ENCODE measurements at regions not wholly inside any gene's neighbourhood (a gene's known extent, or its start where the extent isn't known, plus 50 kb on each side); places are given as distances from the start of the nearest gene placed in this dataset.

GRCh38 chr18:8962192-8962779 is 140.2 kb upstream of the NDUFV2 start:
- no peak overlapping the region for H3K4me2 ChIP-seq (ENCODE audit: insufficient read depth, low read length)
- dilution Hi-C loops (cut with MboI; ENCODE audit: extremely low pct_ligation_motif_present, low sequenced_read_pairs) (no loop called here), intact Hi-C loops (cut with micrococcal nuclease) (no loop called here)
- TF ChIP-seq GATA2 (IDR thresholded peaks at IDR 0.05; ENCODE audit: insufficient read depth, insufficient read length, low read depth, low read length) (no peak), POLR2A (IDR thresholded peaks at IDR 0.05; ENCODE audit: low read depth, low read length) (no peak)
- H4K20me1 ChIP-seq (replicated peaks; ENCODE audit: control insufficient read depth, extremely low read depth, insufficient read depth, low read length), result no peaks in the 10 kb centered on the region
- no peaks in the 10 kb centered on the region for H3K9me3 ChIP-seq (replicated peaks; ENCODE audit: control insufficient read depth, insufficient read depth, low read length)
- H3K4me1 ChIP-seq (ENCODE audit: control insufficient read depth, extremely low read depth, insufficient read depth, low read length), result no peaks in the 10 kb centered on the region
- ChIA-PET CTCF (interaction anchor here (0.5 to 1.6 kb wide), 4 partner anchors 11 to 1761 kb away, joined by 3 to 5 read pairs (median 3); no protein-coding TSS in a partner anchor), POLR2A (no interaction called here)
- no peak overlapping the region for H3K9ac ChIP-seq (replicated peaks; ENCODE audit: extremely low read depth, insufficient read depth, low read length)
- H3K36me3 ChIP-seq (ENCODE audit: control insufficient read depth in 2 of 2, extremely low read depth in 1 of 2, insufficient read depth in 2 of 2, low read length in 2 of 2), result no peaks in the 10 kb centered on the region
- no peak for DNase-seq (ENCODE audit: low read depth, low spot score)
- H3K9me1 ChIP-seq (replicated peaks; ENCODE audit: control insufficient read depth, extremely low read depth, insufficient read depth, low read length), result no peaks in the 10 kb centered on the region
- H3K4me3 ChIP-seq (replicated peaks in 1 of 3; ENCODE audit: insufficient read depth in 1 of 3, low read depth in 1 of 3, low read length in 3 of 3), result no peak overlapping the region
- FAIRE-seq, result no peak
- H3K79me2 ChIP-seq (ENCODE audit: control insufficient read depth, insufficient read depth, low read length), result no peaks in the 10 kb centered on the region
- H3K27ac ChIP-seq (ENCODE audit: insufficient read depth, low read depth, low read length), result no peak overlapping the region
- H2AFZ ChIP-seq (ENCODE audit: low read depth, low read length), result no peak overlapping the region
- BruUV-seq (replicated peaks), result no TSS peak
- H3K27me3 ChIP-seq (ENCODE audit: control insufficient read depth in 2 of 2, insufficient read depth in 2 of 2, low read length in 2 of 2), result peaks cover 7 to 17% of the 10 kb centered on the region in 2 experiments

DNA sequence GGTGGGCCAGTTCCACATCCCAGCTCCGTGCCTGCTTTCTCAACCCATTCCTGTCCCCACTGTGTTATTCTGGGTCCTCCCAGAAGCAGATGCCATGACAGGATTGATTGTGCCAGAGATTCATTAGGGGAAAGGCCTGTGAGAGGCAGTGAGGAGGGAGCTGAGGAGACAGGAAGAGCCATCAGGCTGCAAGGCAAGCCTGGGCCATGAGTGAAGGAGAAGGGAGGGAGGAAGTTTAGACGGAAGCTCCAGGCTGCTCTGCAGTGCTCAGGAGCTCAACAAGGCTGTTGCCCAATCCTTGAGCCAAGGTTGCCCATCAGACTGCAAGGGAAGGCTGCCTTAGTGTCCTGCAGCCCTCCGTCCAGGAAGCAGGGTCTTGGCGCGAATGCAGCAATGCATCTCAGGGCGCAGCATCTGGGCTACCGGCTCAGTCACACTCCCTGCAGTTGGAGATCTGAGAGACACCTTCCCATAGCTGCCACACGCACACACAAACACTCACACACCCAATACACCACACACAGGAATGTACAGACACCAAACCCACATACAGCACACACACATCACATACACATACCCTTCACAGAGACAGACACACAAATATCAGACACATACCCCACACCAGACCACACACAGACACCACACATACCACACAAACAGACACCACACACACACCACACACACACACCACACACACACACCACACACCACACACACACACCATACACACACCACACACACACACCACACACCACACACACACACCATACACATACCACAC is 139.5 kb upstream of the NDUFV2 start:
- ChIA-PET POLR2A (no interaction called here), CTCF (interaction anchor here (0.5 to 1.6 kb wide), 3 partner anchors 12 to 1762 kb away, joined by 3 to 5 read pairs (median 3); no protein-coding TSS in a partner anchor)
- Histone ChIP-seq H3K27ac (ENCODE audit: insufficient read depth, low read depth, low read length) (no peak overlapping the region), H3K9ac (replicated peaks; ENCODE audit: extremely low read depth, insufficient read depth, low read length) (no peak overlapping the region), H3K9me3 (replicated peaks; ENCODE audit: control insufficient read depth, insufficient read depth, low read length) (no peaks in the 10 kb centered on the region), H3K4me1 (ENCODE audit: control insufficient read depth, extremely low read depth, insufficient read depth, low read length) (no peaks in the 10 kb centered on the region), H3K4me3 (replicated peaks in 1 of 3; ENCODE audit: insufficient read depth in 1 of 3, low read depth in 1 of 3, low read length in 3 of 3) (no peak overlapping the region), H3K9me1 (replicated peaks; ENCODE audit: control insufficient read depth, extremely low read depth, insufficient read depth, low read length) (no peaks in the 10 kb centered on the region), H3K4me2 (ENCODE audit: insufficient read depth, low read length) (no peak overlapping the region), H3K79me2 (ENCODE audit: control insufficient read depth, insufficient read depth, low read length) (no peaks in the 10 kb centered on the region), H2AFZ (ENCODE audit: low read depth, low read length) (no peak overlapping the region), H3K27me3 (ENCODE audit: control insufficient read depth in 2 of 2, insufficient read depth in 2 of 2, low read length in 2 of 2) (peaks cover 5 to 12% of the 10 kb centered on the region in 2 experiments), H3K36me3 (ENCODE audit: control insufficient read depth in 2 of 2, extremely low read depth in 1 of 2, insufficient read depth in 2 of 2, low read length in 2 of 2) (no peaks in the 10 kb centered on the region), H4K20me1 (replicated peaks; ENCODE audit: control insufficient read depth, extremely low read depth, insufficient read depth, low read length) (no peaks in the 10 kb centered on the region)
- intact Hi-C loops (cut with micrococcal nuclease), result no loop called here
- no peak for TF ChIP-seq MAX (IDR thresholded peaks at IDR 0.05; ENCODE audit: insufficient read depth, insufficient read length)
- no peak for TF ChIP-seq POLR2A (IDR thresholded peaks at IDR 0.05; ENCODE audit: low read depth, low read length)
- TF ChIP-seq JUN (IDR thresholded peaks at IDR 0.05; ENCODE audit: borderline replicate concordance, insufficient read depth, insufficient read length, low read depth), result no peak
- no peak for TF ChIP-seq POLR2AphosphoS5 (IDR thresholded peaks at IDR 0.05; ENCODE audit: insufficient read depth, low read depth, low read length)
- TF ChIP-seq EZH2 (IDR thresholded peaks at IDR 0.05; ENCODE audit: borderline replicate concordance, low read depth, low read length, severe bottlenecking), result no peak
- TF ChIP-seq, protein P1, sequence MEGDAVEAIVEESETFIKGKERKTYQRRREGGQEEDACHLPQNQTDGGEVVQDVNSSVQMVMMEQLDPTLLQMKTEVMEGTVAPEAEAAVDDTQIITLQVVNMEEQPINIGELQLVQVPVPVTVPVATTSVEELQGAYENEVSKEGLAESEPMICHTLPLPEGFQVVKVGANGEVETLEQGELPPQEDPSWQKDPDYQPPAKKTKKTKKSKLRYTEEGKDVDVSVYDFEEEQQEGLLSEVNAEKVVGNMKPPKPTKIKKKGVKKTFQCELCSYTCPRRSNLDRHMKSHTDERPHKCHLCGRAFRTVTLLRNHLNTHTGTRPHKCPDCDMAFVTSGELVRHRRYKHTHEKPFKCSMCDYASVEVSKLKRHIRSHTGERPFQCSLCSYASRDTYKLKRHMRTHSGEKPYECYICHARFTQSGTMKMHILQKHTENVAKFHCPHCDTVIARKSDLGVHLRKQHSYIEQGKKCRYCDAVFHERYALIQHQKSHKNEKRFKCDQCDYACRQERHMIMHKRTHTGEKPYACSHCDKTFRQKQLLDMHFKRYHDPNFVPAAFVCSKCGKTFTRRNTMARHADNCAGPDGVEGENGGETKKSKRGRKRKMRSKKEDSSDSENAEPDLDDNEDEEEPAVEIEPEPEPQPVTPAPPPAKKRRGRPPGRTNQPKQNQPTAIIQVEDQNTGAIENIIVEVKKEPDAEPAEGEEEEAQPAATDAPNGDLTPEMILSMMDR (IDR thresholded peaks at IDR 0.05; ENCODE audit: extremely low read depth in 1 of 2, insufficient read depth in 1 of 2, low read depth in 1 of 2, low read length in 2 of 2), result no peak
- TF ChIP-seq FOS (IDR thresholded peaks at IDR 0.05; ENCODE audit: borderline replicate concordance, insufficient read depth, low read length), result no peak
- no peak for TF ChIP-seq MYC (IDR thresholded peaks at IDR 0.05; ENCODE audit: low read depth, low read length)
- no peak for TF ChIP-seq GATA2 (IDR thresholded peaks at IDR 0.05; ENCODE audit: insufficient read depth, insufficient read length, low read depth, low read length)
- dilution Hi-C loops (cut with MboI; ENCODE audit: extremely low pct_ligation_motif_present, low sequenced_read_pairs), result no loop called here
- DNase-seq (ENCODE audit: low read depth, low spot score) (no peak), FAIRE-seq (no peak)
- BruUV-seq (replicated peaks), result no TSS peak
